ENCODE measurements at regions not wholly inside any gene's neighbourhood (a gene's known extent, or its start where the extent isn't known, plus 50 kb on each side); places are given as distances from the start of the nearest gene placed in this dataset.

DNA sequence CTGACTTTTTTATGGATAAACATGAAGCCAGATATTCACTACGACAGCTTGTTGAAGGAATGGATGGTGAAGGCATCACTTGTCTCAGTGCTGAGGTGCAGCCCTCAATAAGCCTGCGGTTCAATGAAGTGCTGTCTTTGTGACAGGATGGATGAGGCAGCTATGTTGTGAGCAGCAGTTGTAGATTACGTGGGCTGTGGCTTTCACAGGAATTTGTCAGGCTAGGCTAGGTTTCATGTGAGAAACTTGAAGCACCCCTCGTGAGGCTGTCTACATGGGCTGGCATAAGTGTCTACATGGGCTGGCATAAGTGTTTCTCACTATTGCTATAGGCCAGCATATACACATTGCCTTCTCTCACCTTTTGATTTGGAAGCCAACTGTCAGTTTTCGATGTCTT lies 1050.0 kb downstream of the ADGRL3 start:
- ATAC-seq (no peak), DNase-seq (ENCODE audit: low spot score in 2 of 2) (no peak)
- no peaks in the 10 kb centered on the region for H3K36me3 Mint-ChIP-seq
- H3K9me3 Mint-ChIP-seq = peaks cover 7 to 16% of the 10 kb centered on the region in 2 donors
- H3K27ac Mint-ChIP-seq = no peak overlapping the region

DNA sequence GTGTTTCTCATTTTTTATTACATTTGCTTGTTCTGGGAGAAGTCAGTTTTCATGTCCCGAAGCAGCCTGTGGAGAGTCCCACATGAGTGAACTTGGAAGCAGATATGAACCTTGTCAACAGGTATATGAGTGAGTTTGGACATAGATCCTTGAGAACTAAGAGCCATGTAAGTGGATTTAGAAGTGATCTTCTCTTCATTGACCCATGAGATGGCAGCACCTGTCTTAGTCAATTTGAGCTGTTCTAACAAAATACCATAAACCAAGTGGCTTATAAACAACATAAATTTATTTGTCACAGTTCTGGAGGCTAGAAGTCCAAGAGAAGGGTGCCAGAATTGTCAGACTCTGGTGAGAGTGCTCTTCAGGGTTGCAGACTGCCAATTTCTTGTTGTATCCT lies 1043.8 kb downstream of the ADGRL3 start:
- no peaks in the 10 kb centered on the region for H3K36me3 Mint-ChIP-seq
- H3K9me3 Mint-ChIP-seq = peaks cover 14 to 16% of the 10 kb centered on the region in 2 donors
- H3K27ac Mint-ChIP-seq = no peak overlapping the region
- ATAC-seq (no peak), DNase-seq (ENCODE audit: low spot score in 2 of 2) (no peak)

DNA sequence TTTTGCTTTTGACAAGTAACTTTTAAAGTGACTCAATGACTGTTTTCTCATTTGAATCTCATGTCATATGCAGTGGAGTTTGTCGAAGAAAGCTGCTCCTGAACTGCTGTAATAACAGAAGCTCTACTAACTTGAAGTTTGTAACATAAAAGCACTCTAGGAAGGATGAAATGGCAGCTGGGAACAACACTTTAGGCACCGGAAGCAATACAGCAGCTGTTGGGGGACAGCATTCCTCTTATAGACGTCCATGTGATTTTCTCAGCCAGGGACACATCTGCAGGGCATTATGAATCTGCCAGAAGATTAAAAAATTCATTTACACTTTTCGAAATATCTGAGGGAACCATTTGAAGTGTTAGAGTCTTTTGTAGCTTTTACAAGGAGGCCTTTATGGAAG lies 1035.8 kb downstream of the ADGRL3 start:
- no peak overlapping the region for H3K27ac Mint-ChIP-seq
- ATAC-seq (no peak), DNase-seq (ENCODE audit: low spot score in 2 of 2) (no peak)
- H3K36me3 Mint-ChIP-seq = no peaks in the 10 kb centered on the region
- H3K9me3 Mint-ChIP-seq = peaks cover 13 to 25% of the 10 kb centered on the region in 2 donors

DNA sequence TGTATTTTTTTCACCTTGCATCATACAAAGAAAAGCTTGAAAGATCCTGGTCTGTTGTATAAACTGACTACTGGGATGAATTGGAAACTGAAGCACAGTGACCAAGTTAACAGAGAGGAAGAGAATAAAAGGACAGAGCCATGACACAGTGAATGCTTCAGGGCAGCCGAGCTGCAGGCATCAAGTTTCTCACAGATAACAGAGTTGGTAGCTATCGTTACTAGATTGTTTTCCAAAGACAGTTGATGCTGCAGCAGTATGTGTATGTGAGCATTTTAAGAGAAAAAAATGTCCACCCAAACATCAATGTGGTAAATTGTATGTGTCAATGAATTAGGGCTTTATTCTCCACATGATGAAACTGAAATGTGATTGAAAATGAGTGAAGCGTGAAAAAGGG lies 1032.7 kb downstream of the ADGRL3 start:
- Mint-ChIP-seq H3K9me3 (peaks cover 17 to 23% of the 10 kb centered on the region in 2 donors), H3K27ac (no peak overlapping the region), H3K36me3 (no peaks in the 10 kb centered on the region)
- no peak for DNase-seq (ENCODE audit: low spot score in 2 of 2)
- no peak for ATAC-seq

DNA sequence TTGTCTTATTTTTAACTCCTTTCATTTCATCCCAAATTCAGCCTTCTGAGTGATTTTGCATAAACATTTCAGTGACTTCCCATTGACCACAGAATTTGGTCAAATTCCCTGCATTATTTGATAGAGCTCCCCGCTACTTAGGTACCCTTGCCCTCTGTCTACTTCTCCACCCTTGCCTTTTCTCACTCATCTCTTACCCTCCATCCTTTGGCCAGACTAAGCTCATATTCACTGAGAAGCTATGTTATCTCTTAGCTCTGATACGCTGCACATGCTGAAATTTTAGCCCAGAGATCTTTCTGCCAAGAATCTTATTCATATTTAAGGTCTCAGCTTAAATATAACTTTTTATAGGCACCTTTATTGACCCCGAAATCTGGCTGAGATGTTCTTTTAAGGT lies 1031.9 kb downstream of the ADGRL3 start:
- ATAC-seq = no peak
- DNase-seq (ENCODE audit: low spot score in 2 of 2) = no peak
- Mint-ChIP-seq H3K9me3 (peaks cover 17 to 23% of the 10 kb centered on the region in 2 donors), H3K36me3 (no peaks in the 10 kb centered on the region), H3K27ac (no peak overlapping the region)

DNA sequence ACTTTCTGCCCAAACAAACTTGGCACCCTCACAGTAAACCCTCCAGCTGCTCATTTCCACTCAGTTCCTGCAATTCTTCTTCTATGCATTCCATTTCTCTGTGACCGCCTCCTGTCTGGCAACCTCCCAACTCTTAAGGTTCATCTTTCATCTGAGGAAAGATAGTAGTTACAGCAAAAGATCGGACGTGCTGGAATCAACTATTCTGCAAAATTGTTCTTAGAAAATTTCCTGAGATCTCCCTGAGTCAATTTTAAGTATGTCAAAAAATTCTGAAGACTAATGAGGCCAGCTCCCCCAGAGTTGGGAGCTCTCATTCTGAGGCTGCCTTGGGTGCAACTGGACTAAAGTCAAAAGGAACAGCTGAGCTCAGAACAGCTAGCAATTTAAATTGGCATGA lies 1026.0 kb downstream of the ADGRL3 start:
- ATAC-seq (no peak), DNase-seq (ENCODE audit: low spot score in 2 of 2) (no peak)
- H3K36me3 Mint-ChIP-seq = peaks cover 0 to 6% of the 10 kb centered on the region in 2 donors
- H3K27ac Mint-ChIP-seq = no peak overlapping the region
- peaks cover 8 to 14% of the 10 kb centered on the region in 2 donors for H3K9me3 Mint-ChIP-seq

DNA sequence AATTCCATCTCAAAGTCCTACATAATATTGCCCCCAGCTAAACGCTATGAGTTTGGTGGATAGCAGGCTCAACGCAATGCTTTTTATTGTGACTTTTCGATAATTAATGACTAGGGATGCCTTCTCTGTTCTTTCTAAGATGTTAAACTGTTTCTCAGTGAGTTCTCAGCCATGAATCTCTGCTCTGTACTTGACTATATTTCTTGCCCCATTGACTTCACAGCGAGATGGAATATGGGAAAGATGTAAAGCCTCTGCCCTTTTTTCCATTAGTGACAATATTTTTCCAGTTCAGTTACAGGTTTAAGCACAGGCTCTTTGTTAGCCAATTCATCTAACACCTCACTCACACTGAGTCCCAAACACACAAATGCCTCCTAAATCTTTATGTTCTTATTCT lies 1022.0 kb downstream of the ADGRL3 start:
- no peak overlapping the region for H3K27ac Mint-ChIP-seq
- DNase-seq (ENCODE audit: low spot score in 2 of 2) (no peak), ATAC-seq (no peak)
- H3K36me3 Mint-ChIP-seq = peaks cover 0 to 6% of the 10 kb centered on the region in 2 donors
- peaks cover 11 to 24% of the 10 kb centered on the region in 2 donors for H3K9me3 Mint-ChIP-seq

DNA sequence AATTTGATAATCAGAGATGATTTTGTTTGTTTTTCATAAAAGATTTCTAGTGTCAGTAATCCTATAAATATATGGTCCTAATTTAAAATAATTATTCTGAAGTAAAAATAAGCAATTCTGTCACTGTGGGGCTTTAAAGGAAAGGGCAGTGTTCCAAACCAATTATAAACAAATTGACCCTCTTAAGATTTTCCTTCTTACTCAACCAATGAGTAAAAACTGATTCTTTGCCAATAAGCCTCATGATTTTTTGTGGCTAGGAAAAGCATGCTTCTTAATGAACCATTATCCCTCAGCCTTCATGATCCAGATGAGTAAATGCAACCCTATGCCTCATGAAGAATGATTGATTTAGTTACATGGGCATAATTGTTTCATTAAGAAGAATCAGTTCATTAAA lies 1010.4 kb downstream of the ADGRL3 start:
- H3K9me3 Mint-ChIP-seq = peaks cover 15 to 17% of the 10 kb centered on the region in 2 donors
- no peak overlapping the region for H3K27ac Mint-ChIP-seq
- DNase-seq (ENCODE audit: low spot score in 2 of 2) = no peak
- H3K36me3 Mint-ChIP-seq = no peaks in the 10 kb centered on the region
- no peak for ATAC-seq

DNA sequence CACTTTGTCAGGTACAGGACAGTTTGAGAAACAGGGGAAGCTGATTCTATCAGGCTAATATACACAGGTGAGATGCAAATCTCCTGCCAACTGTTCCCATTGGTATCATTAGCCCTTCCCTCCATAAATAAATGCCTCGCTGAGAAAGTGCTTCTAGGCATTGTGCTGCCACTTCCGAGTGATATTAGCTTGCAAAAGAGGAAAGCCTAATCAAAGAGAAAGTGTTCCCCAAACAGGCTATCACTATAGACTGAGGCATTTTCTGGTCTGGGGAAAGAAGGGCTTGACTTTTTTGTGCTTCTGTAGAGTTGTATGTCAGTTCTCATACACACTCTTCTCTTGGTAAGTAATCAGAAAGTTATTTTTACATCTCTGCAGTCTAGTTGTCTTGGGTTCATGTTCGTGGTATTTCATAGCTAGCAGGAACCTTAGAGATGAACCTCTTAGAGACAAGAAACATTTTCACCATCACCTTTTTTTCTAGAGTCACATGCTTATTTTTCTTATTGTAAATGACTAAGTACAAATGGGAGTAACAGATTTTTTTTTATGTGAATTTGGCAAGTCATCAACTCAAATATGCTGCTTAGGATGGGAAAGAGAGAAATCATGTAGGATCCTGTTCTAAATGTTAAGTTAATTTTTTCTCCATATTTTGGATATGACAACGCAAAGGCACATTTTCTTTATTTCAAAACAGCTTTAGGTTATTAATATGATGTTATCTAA lies 1009.8 kb downstream of the ADGRL3 start:
- DNase-seq (ENCODE audit: low spot score in 2 of 2) (no peak), ATAC-seq (no peak)
- no peak overlapping the region for H3K27ac Mint-ChIP-seq
- H3K9me3 Mint-ChIP-seq = peaks cover 15 to 17% of the 10 kb centered on the region in 2 donors
- H3K36me3 Mint-ChIP-seq = no peaks in the 10 kb centered on the region

DNA sequence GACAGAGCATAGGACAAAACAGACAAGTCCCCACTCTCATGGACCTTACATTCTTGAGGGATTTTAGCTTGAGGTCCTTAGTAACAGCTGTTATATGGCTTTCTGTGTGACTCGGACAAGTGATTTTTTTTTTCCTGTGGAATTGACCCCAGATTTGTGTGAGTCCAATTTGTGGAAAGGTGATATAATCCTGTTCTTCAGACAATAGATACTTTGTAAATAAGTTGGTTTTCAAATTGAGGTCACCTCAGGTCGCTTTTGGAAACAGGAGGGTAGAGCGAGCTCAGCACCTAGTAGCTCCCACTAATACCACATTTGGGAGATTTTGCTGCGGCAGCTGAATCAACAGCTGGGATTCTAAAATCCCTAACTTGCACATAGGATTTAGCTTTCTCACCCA lies 1008.8 kb downstream of the ADGRL3 start:
- DNase-seq (ENCODE audit: low spot score in 2 of 2) = no peak
- Mint-ChIP-seq H3K9me3 (peaks cover 7 to 10% of the 10 kb centered on the region in 2 donors), H3K27ac (no peak overlapping the region), H3K36me3 (no peaks in the 10 kb centered on the region)
- ATAC-seq = no peak

DNA sequence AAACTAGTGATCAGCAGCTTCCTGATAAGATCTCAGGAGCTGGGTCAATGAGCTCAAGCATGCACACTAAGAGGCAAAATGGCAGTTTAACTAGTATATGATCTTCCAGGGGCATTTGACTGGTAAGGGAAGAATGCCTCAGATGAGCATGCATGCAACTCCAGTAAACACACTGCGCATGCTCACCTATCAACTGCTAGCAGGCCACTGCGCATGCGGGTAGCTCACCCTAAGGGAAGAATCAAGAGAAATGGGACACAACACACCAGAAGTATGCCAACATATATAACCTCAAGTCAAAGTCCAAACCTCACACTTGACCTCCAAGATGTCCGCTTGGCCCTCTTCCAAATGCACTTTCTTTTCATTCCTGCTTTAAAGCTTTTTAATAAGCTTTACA lies 1004.0 kb downstream of the ADGRL3 start:
- Mint-ChIP-seq H3K9me3 (peaks cover 10 to 11% of the 10 kb centered on the region in 2 donors), H3K27ac (no peak overlapping the region), H3K36me3 (no peaks in the 10 kb centered on the region)
- DNase-seq (ENCODE audit: low spot score in 2 of 2) (no peak), ATAC-seq (no peak)

DNA sequence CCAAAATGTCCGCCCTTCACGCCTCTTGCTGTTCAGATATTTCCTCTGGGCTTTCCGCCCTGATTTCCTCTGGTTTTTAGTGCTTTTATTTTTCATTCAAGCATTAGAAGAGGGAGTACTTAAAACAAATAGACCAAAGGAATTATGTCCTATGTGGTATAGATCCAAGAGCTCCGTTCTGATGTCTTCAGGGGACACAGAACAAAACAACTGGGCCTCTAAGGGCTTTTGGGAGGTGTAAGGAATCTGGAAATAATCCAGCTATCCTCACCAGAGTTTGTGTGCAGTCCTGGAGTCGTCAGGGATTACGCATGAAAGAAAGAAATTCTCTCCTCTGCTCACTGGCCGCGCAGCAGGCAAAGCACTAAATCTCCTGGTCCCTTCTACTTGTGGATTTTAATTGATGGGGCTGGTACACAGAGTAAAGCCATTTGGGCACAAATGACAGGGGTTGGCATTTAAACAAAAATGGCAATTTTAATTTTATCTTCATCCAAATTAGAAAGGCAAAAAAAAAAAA lies 999.2 kb downstream of the ADGRL3 start:
- ATAC-seq (no peak), DNase-seq (ENCODE audit: low spot score in 2 of 2) (no peak)
- H3K9me3 Mint-ChIP-seq = peaks cover 8 to 9% of the 10 kb centered on the region in 2 donors
- no peak overlapping the region for H3K27ac Mint-ChIP-seq
- no peaks in the 10 kb centered on the region for H3K36me3 Mint-ChIP-seq

DNA sequence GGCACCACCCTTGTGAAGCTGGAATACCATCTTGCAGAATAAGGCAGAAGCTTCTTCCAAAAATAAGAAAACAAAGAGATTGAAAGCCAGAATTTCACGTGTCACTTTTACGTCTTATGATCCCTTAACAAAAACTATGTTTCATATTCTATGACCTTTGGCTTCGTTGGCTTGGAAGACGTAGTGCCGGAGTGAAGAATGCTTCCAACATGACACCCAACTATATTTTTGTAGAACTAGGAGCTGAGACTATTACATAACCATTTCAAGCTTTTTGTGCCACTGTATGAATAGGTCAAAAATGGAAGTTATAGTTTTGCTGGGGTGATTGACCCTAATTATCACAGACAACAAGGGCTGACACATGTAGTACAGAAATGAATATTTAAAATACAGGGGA lies 996.2 kb downstream of the ADGRL3 start:
- no peak for ATAC-seq
- H3K36me3 Mint-ChIP-seq = no peaks in the 10 kb centered on the region
- H3K9me3 Mint-ChIP-seq = peaks cover 0 to 9% of the 10 kb centered on the region in 2 donors
- DNase-seq (ENCODE audit: low spot score in 2 of 2) = no peak
- no peak overlapping the region for H3K27ac Mint-ChIP-seq

DNA sequence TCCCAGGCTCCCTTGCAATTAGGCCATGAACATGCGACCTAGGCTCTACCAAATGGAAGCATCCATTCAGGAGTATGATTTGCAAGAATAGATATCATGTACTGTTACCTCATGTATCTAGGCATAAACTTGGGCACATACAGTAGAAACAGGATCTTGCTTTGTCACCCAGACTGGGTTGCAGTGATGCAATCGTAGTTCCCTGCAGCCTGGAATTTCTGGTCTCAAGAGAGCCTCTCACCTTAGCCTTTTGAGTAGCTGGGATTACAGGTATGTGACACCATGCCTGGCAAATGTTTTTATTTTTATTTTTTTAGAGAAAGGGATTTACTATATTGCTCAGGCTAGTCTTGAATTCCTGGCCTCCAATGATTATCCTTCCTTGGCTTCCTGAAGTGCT lies 994.2 kb downstream of the ADGRL3 start:
- ATAC-seq = no peak
- H3K36me3 Mint-ChIP-seq = no peaks in the 10 kb centered on the region
- DNase-seq (ENCODE audit: low spot score in 2 of 2) = no peak
- peaks cover 7 to 15% of the 10 kb centered on the region in 2 donors for H3K9me3 Mint-ChIP-seq
- H3K27ac Mint-ChIP-seq = no peak overlapping the region

DNA sequence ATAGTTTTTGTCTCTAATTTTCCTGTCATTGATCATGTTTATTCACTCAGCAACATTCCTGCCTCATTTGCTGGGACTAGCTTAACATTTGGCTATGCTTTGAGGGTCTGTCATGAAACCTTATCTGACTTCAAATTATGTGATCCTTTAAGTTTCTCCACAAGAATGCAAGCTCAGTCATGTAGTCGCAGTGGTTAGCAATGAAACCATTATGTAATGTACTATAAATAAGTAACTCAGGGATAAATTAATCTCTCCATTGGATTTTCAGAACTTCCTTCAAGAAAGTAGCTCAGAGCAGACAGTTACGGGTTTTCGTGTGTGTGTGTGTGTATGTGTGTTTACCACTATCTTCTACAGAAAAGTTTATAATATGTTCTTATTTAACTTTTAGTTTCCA lies 993.6 kb downstream of the ADGRL3 start:
- ATAC-seq = no peak
- DNase-seq (ENCODE audit: low spot score in 2 of 2) = no peak
- peaks cover 7 to 11% of the 10 kb centered on the region in 2 donors for H3K9me3 Mint-ChIP-seq

DNA sequence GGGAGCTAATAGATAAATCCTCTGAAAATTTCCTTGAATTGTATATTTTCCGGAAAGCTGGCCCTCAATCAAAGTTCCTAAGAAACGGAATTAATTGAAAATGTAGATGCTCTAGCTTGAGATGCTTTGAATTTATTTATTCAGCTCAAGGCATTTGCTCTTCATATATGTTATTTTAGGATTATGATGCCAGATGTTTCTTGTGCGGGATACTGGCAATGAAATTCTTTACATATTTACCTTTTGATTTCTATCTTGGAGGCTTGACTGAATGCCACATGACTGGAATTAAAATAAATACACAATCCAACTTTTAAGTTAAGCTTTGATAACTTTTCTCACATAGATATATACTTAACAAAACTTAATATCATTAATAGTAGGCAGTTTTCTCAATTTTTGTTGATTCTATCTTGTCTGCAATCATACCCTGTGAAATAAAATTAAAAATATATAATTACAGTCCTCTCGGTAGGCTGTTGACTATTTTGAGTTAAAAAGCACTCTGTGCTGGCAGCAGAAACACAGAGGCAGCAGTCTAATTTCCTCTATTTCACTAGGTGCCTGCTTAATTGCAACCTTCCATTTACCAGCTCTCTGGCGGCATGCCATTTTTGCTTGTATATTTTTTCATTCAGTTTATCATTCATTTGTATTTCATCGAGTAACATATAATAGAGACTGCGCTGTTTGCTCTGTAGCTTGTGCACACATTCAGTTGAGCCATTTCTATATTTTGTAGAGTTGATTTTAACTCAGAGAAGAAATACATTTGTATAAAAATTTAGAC lies 991.5 kb downstream of the ADGRL3 start:
- ATAC-seq = no peak
- Mint-ChIP-seq H3K9me3 (peaks cover 13 to 14% of the 10 kb centered on the region in 2 donors), H3K36me3 (no peaks in the 10 kb centered on the region), H3K27ac (no peak overlapping the region)
- DNase-seq (ENCODE audit: low spot score in 2 of 2) = no peak

More for the DNA sequence above, 993.6 kb downstream of the ADGRL3 start:
- H3K36me3 Mint-ChIP-seq = no peaks in the 10 kb centered on the region
- H3K27ac Mint-ChIP-seq = no peak overlapping the region

DNA sequence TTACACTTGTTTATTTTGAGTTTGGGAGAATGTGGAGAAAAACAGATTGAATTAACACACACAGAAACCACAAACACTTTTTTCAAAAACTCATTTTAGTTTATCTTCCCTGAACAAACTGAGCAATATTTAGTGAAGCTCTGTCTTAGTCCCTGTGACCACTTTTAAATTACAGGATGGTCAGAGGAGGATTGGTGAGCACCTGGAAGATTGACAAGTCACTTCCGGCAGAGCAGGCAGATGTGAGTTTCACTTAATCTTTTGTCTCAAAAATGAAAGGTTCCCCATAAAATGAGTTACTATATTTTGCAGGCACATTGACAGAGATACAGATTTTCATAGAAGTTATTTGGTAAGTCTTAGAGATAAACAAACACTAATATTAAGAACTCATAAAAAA lies 970.1 kb downstream of the ADGRL3 start:
- DNase-seq (ENCODE audit: low spot score in 2 of 2) (no peak), ATAC-seq (no peak)
- H3K9me3 Mint-ChIP-seq = peaks cover 7 to 8% of the 10 kb centered on the region in 2 donors
- H3K36me3 Mint-ChIP-seq = no peaks in the 10 kb centered on the region
- H3K27ac Mint-ChIP-seq = no peak overlapping the region

Data from activated naive CD4-positive, alpha-beta T cell treated with anti-CD3 and anti-CD28 coated beads, Interleukin-2, amount 50 U/mL, for 72 hours (primary cell).